GM19372 (cell line): ENCODE measurements at regions not wholly inside any gene's neighbourhood (a gene's known extent, or its start where the extent isn't known, plus 50 kb on each side); places are given as distances from the start of the nearest gene placed in this dataset.
"Not testable (repeated sequence)": the region's sequence is repeated elsewhere in the genome, so short reads cannot be mapped to it uniquely, and the experiment has no call there.

Experiments
- ATAC-seq: cut with Tn5 transposase; IDR thresholded peaks from one replicate; pipeline ENCODE4 v1.9.1; 2021; ENCODE audit warnings: mild to moderate bottlenecking, low read depth, moderate library complexity; ENCODE audit not compliant: unreplicated experiment

GRCh38 chr1:148285946-148286345 lies 133.9 kb upstream of the NBPF11 start:
- not testable (repeated sequence) for ATAC-seq

GRCh38 chr1:148280831-148281572 lies 128.9 kb upstream of the NBPF11 start:
- not testable (repeated sequence) for ATAC-seq

GRCh38 chr1:148279002-148279542 lies 127.0 kb upstream of the NBPF11 start:
- ATAC-seq, result not testable (repeated sequence)

GRCh38 chr1:148277865-148278279 lies 125.8 kb upstream of the NBPF11 start:
- not testable (repeated sequence) for ATAC-seq

- ATAC-seq, result not testable (repeated sequence)
Observed at GRCh38 chr1:148267066-148267465, 115.0 kb upstream of the NBPF11 start.

- no peak for ATAC-seq
Observed at GRCh38 chr1:148264374-148265276, 112.5 kb upstream of the NBPF11 start.

- no peak for ATAC-seq
Observed at GRCh38 chr1:148263906-148264255, 111.8 kb upstream of the NBPF11 start.

- ATAC-seq, result peak; percentile 72
Observed at GRCh38 chr1:148263128-148263905, 111.2 kb upstream of the NBPF11 start.

GRCh38 chr1:148261684-148262083 lies 109.6 kb upstream of the NBPF11 start:
- ATAC-seq, result not testable (repeated sequence)

GRCh38 chr1:148257886-148258285 lies 105.8 kb upstream of the NBPF11 start:
- not testable (repeated sequence) for ATAC-seq

GRCh38 chr1:148254611-148255429 lies 102.7 kb upstream of the NBPF11 start:
- ATAC-seq, result not testable (repeated sequence)

- not testable (repeated sequence) for ATAC-seq
Observed at GRCh38 chr1:148253808-148254207, 101.7 kb upstream of the NBPF11 start.

GRCh38 chr1:148248798-148249197 lies 96.7 kb upstream of the NBPF11 start:
- not testable (repeated sequence) for ATAC-seq

- not testable (repeated sequence) for ATAC-seq
Observed at GRCh38 chr1:148246258-148246861, 94.3 kb upstream of the NBPF11 start.

GRCh38 chr1:148245843-148246242 lies 93.8 kb upstream of the NBPF11 start:
- not testable (repeated sequence) for ATAC-seq

GRCh38 chr1:148245443-148245842 lies 93.4 kb upstream of the NBPF11 start:
- ATAC-seq, result not testable (repeated sequence)

GRCh38 chr1:148233250-148233649 lies 81.2 kb upstream of the NBPF11 start:
- ATAC-seq, result not testable (repeated sequence)

GRCh38 chr1:148228846-148229245 lies 76.8 kb upstream of the NBPF11 start:
- not testable (repeated sequence) for ATAC-seq
